ENCODE measurements at regions not wholly inside any gene's neighbourhood (a gene's known extent, or its start where the extent isn't known, plus 50 kb on each side); places are given as distances from the start of the nearest gene placed in this dataset.
A peak's percentile ranks its signal among the peaks of the same experiment; 100 is the strongest.
"Not testable (repeated sequence)": the region's sequence is repeated elsewhere in the genome, so short reads cannot be mapped to it uniquely, and the experiment has no call there.

- no peak for DNase-seq
These were observed 62.4 kb downstream of the CRYBB2 start for GRCh38 chr22:25281675-25282345.

- DNase-seq, result no peak
These were observed 62.9 kb downstream of the CRYBB2 start for GRCh38 chr22:25282346-25282670.

DNA sequence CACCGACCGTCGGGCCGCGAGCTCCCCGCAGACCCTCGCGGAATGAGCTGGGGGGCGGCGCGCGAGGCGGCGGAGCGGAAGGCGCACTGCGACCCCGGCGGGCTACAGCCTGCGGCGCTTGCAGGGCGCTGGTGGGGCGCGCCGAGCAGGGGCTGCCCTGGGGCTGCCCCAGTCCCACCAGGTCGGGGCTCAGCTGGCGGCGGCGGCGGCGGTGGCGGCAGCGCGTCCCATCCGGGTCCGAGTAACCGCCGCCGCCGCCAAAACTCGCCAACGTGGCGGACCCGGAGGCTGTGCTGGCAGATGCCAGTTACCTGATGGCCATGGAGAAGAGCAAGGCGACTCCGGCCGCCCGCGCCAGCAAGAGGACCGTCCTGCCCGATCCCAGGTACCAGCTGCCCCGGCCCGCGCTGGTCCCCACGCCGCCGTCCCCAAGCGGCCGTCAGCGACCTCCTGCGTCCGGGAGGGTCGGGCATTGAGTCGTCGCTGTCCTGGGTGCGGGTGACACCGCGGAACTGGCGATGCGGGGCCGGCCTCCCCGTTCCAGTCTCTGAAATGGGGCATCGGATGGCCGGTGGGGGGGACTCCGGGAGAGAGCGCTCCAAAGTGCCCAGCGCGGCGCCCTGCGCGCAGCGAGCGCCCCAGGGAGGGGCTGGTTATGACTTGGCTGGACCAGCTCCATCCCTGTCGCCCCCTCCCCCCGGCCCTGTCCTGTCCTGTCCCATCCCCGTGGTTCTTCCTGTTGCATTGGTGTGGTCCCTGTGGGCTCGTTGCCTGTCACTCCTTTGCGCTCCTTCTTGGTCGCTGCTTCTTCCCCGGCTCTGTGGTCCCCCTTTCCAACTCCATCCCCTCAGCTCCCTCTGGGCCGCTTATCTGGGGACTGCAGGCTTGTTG, 63.5 kb downstream of the CRYBB2 start:
- no peak for DNase-seq

DNA sequence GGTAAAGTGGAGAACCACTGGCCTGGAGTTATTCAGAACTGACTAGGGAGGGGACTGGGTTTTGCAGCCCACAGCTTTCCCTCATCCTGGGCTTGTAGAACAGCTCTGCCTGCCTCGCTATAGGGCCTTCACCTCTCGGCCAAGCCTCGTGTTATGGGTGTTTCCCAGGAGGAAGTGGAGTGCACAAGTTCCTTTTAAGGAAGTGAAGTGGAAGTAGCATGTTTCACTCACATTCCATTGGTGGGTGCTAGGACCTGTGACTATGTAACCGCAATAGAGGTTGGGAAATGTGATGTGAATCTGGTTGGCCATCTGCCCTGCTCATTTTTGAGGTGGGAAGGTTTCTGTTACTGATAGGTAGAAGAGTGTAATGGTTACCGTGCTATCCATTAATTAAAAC, 69.0 kb downstream of the CRYBB2 start:
- not testable (repeated sequence) for DNase-seq

- not testable (repeated sequence) for DNase-seq
These were observed 82.5 kb downstream of the CRYBB2 start for GRCh38 chr22:25301912-25302311.

GRCh38 chr22:25309586-25309985, 90.1 kb downstream of the CRYBB2 start:
- DNase-seq, result not testable (repeated sequence)

DNA sequence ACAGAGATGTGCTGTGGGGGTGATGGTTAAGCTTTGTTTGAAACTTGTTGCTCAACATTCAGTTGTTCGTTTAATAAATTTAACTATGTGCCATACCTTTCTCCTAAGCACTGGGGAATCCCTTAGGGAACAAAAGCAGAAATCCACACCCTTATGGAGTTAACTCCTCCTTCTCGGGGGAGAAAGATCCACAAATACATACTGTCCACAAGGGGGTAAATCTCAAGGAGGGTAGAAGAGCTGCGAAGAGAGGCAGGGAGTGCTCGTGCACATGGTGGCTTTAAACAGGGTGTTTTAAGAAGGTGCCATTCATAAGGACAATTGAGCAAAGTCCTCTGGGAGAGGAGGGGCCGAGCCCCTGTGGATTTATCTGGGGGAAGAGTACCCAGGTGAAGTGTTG, 92.5 kb downstream of the CRYBB2 start:
- not testable (repeated sequence) for DNase-seq

GRCh38 chr22:25318081-25318823, 98.8 kb downstream of the CRYBB2 start:
- DNase-seq, result no peak

GRCh38 chr22:25327018-25327755, 107.7 kb downstream of the CRYBB2 start:
- DNase-seq, result no peak

- DNase-seq, result no peak
These were observed 111.6 kb downstream of the CRYBB2 start for GRCh38 chr22:25331050-25331449.

- not testable (repeated sequence) for DNase-seq
These were observed 112.5 kb downstream of the CRYBB2 start for GRCh38 chr22:25331911-25332310.

- no peak for DNase-seq
These were observed 112.9 kb downstream of the CRYBB2 start for GRCh38 chr22:25332386-25332785.

DNA sequence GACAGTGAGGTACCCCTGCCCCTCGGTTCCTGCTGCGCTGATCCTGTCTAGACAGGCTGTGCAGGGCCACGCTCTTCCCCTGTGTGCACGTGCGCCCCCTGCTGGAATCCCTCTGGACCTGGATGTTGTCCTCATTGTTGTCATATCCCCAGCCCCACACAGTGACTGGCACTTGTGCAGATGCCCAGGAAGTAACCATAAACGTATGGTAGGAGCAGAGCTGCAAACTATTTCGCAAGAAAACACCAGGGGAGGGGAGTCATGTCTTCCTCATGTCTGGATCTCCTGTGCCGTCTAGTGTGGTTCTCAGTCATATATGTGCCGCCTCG, 114.7 kb downstream of the CRYBB2 start:
- DNase-seq, result peak; percentile 70 to 81

DNA sequence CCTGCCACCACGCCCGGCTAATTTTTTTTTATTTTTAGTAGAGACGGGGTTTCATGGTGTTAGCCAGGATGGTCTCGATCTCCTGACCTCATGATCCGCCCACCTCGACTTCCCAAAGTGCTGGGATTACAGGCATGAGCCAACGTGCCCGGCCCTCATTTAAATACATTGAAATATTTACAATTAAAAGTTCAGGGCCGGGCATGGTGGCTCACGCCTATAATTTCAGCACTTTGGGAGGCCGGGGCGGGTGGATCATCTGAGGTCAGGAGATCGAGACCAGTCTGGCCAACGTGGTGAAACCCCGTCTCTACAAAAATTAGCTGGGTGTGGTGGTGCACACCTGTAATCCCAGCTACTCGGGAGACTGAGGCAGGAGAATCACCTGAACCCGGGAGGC, 115.2 kb downstream of the CRYBB2 start:
- not testable (repeated sequence) for DNase-seq

DNA sequence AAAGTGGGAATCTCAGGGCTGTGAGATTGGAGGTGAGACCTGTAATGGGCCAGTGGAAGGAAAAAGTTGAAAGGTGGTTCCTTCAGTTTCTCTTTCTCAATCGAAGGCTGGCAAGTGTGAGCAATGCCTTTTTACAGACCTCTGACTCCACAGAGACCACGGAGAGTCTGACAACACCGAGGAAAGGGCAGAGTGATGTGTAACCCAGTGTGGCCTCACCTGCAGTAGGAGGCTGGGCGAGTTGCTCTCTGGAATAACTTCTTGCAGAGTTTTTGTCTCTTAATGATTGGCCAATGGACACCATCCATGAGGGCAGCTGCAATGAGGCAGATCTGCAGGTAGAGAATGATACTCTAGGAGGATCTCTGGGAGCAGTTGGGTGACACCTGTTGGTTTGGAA, 115.8 kb downstream of the CRYBB2 start:
- not testable (repeated sequence) for DNase-seq

- DNase-seq, result not testable (repeated sequence)
These were observed 121.1 kb downstream of the CRYBB2 start for GRCh38 chr22:25340536-25340935.

GRCh38 chr22:25344366-25344765, 124.9 kb downstream of the CRYBB2 start:
- not testable (repeated sequence) for DNase-seq

DNA sequence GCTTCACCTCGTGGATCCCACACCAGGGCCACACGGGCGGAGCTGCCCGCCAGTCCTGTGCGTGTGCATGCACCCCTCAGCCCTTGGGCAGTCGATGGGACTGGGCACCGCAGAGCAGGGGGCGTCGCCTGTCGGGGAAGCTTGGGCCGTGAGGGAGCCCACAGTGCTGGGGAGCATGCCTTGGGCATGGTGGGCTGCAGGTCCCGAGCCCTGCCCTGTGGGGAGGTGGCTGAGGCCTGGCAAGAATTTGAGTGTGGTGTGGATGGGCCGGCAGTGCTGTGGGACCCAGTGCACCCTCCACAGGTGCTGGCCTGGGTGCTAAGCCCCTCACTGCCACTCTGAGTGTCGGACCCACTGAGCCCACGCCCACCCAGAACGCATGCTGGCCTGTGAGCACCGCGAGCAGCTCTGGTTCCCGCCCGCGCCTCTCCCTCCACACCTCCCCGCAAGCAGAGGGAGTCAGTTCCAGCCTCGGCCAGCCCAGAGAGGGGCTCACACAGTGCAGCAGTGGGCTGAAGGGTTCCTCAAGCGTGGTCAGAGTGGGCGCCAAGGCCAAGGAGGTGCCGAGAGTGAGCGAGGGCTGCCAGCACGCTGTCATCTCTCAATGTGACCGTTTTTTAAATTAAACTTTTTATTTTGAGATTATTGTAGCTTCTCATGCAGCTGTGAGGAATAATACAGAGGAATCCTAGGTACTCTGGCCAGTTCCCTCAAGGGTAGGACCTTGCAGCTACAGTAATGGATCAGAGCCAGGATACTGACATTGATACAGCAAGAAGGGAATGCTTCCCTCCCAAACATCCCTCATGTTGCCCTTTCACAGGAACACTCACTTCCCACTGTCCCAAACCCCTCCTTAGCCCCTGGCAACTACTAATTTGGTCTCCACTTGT, 127.7 kb downstream of the CRYBB2 start:
- DNase-seq, result no peak

DNA sequence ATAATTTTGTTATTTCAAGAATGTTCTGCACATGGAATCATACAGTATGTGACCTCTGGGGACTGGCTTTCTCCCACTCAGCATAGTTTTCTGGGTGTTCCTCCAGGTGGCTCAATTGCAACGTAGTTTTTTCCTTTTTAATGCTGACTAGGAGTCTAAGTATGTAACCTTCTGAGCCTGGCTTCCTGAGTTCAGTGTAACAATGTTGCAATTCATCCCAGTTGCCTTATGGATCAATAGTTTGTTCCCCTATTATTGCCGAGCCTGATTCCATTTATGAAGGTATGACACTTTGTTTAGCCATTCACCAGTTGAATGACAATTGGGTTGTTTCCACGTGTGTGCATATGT, 128.3 kb downstream of the CRYBB2 start:
- no peak for DNase-seq

- no peak for DNase-seq
These were observed 129.0 kb downstream of the CRYBB2 start for GRCh38 chr22:25348391-25348790.

GRCh38 chr22:25348996-25349395, 129.6 kb downstream of the CRYBB2 start:
- DNase-seq, result not testable (repeated sequence)

- DNase-seq, result no peak
These were observed 131.1 kb downstream of the CRYBB2 start for GRCh38 chr22:25350551-25350971.
